ENCODE measurements at regions not wholly inside any gene's neighbourhood (a gene's known extent, or its start where the extent isn't known, plus 50 kb on each side); places are given as distances from the start of the nearest gene placed in this dataset.

GRCh38 chr4:22187203-22187820, 238.7 kb upstream of the KCNIP4 start:
- TF ChIP-seq CTCF (IDR thresholded peaks at IDR 0.05) (no peak), POLR2A (IDR thresholded peaks at IDR 0.05) (no peak), POLR2AphosphoS5 (IDR thresholded peaks at IDR 0.05) (no peak)
- Histone ChIP-seq H3K4me3 (no peak overlapping the region), H3K4me1 (no peaks in the 10 kb centered on the region), H3K36me3 (no peaks in the 10 kb centered on the region), H3K27me3 (no peaks in the 10 kb centered on the region), H3K9me3 (no peaks in the 10 kb centered on the region), H3K27ac (no peak overlapping the region)
- DNase-seq (ENCODE audit: low spot score in 2 of 2): no peak
- intact Hi-C loops (cut with DNase I; ENCODE audit: low total_unique reads): no loop called here

GRCh38 chr4:22181736-22182135, 233.2 kb upstream of the KCNIP4 start:
- no peak for TF ChIP-seq POLR2A (IDR thresholded peaks at IDR 0.05)
- no peak for TF ChIP-seq CTCF (IDR thresholded peaks at IDR 0.05)
- TF ChIP-seq POLR2AphosphoS5 (IDR thresholded peaks at IDR 0.05): no peak
- Histone ChIP-seq H3K4me3 (no peak overlapping the region), H3K4me1 (no peaks in the 10 kb centered on the region), H3K27me3 (no peaks in the 10 kb centered on the region), H3K36me3 (no peaks in the 10 kb centered on the region), H3K9me3 (peaks cover 0 to 2% of the 10 kb centered on the region in 2 donors), H3K27ac (no peak overlapping the region)
- intact Hi-C loops (cut with DNase I; ENCODE audit: low total_unique reads): no loop called here
- no peak for DNase-seq (ENCODE audit: low spot score in 2 of 2)

GRCh38 chr4:22179124-22179874, 230.7 kb upstream of the KCNIP4 start:
- intact Hi-C loops (cut with DNase I; ENCODE audit: low total_unique reads): no loop called here
- H3K36me3 ChIP-seq: no peaks in the 10 kb centered on the region
- H3K27ac ChIP-seq: no peak overlapping the region
- H3K4me3 ChIP-seq: no peak overlapping the region
- no peaks in the 10 kb centered on the region for H3K4me1 ChIP-seq
- no peaks in the 10 kb centered on the region for H3K27me3 ChIP-seq
- DNase-seq (ENCODE audit: low spot score in 2 of 2): no peak
- TF ChIP-seq CTCF (IDR thresholded peaks at IDR 0.05): no peak
- no peak for TF ChIP-seq POLR2A (IDR thresholded peaks at IDR 0.05)
- no peak for TF ChIP-seq POLR2AphosphoS5 (IDR thresholded peaks at IDR 0.05)
- H3K9me3 ChIP-seq: peaks cover 4 to 8% of the 10 kb centered on the region in 2 donors

DNA sequence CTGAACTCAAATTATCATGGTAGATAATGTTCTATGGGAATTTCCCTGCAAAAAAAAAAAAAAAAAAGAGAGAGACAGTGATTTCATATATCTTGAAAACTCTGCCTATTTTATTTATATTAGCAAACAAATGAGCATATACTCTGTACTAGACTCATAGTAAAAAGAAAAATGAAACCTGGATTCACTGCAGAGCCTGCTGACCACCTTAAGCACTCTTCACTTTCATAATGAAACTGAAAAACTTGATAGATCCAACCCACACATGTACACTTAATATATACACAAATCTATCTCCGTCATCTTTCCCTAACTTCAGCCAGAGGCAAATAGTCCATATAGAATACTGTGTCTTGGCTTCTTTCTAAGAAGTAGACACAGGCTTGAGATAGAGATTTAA, 226.1 kb upstream of the KCNIP4 start:
- Histone ChIP-seq H3K27ac (no peak overlapping the region), H3K27me3 (no peaks in the 10 kb centered on the region), H3K4me1 (no peaks in the 10 kb centered on the region), H3K4me3 (no peak overlapping the region), H3K36me3 (no peaks in the 10 kb centered on the region), H3K9me3 (peaks cover 4 to 8% of the 10 kb centered on the region in 2 donors)
- TF ChIP-seq POLR2A (IDR thresholded peaks at IDR 0.05): no peak
- no peak for TF ChIP-seq CTCF (IDR thresholded peaks at IDR 0.05)
- no peak for TF ChIP-seq POLR2AphosphoS5 (IDR thresholded peaks at IDR 0.05)
- no peak for DNase-seq (ENCODE audit: low spot score in 2 of 2)
- intact Hi-C loops (cut with DNase I; ENCODE audit: low total_unique reads): no loop called here

DNA sequence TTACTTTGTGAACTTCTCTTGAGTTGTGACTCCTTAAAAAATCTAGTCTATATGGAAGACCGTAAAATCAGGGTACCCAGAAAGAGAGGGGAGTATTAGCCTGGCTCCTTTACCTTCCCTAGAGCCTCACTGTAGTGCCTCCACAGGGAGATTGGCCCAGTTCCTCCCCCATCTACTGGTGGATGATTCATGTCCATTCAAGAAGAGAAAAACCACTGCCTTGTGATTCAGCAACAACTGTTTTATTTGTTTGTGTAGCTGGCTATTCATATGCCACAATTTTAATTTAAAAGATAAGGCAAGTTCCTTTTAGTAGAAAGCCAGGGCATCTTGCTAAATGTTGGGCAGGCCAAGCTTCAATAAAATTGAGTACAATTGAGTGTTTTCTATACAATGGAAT, 221.8 kb upstream of the KCNIP4 start:
- H3K27ac ChIP-seq: no peak overlapping the region
- intact Hi-C loops (cut with DNase I; ENCODE audit: low total_unique reads): no loop called here
- H3K36me3 ChIP-seq: no peaks in the 10 kb centered on the region

More for the DNA sequence above, 221.8 kb upstream of the KCNIP4 start:
- H3K4me3 ChIP-seq: no peak overlapping the region
- H3K27me3 ChIP-seq: no peaks in the 10 kb centered on the region
- no peaks in the 10 kb centered on the region for H3K9me3 ChIP-seq
- H3K4me1 ChIP-seq: no peaks in the 10 kb centered on the region
- no peak for TF ChIP-seq POLR2AphosphoS5 (IDR thresholded peaks at IDR 0.05)
- no peak for TF ChIP-seq POLR2A (IDR thresholded peaks at IDR 0.05)
- TF ChIP-seq CTCF (IDR thresholded peaks at IDR 0.05): no peak
- no peak for DNase-seq (ENCODE audit: low spot score in 2 of 2)
